Glutamatergic neuron (in vitro differentiated cells): ENCODE measurements at regions not wholly inside any gene's neighbourhood (a gene's known extent, or its start where the extent isn't known, plus 50 kb on each side); places are given as distances from the start of the nearest gene placed in this dataset.
A peak's percentile ranks its signal among the peaks of the same experiment; 100 is the strongest.

Experiments used
- DNase-seq: peaks from one replicate; pipeline ENCODE4 v3.0.0; 2022
- H3K27ac Mint-ChIP-seq: one replicate; pipeline ENCODE4 v1.8.0; 2020; ENCODE audit warnings: mild to moderate bottlenecking, mixed read lengths, inconsistent platforms; ENCODE audit not compliant: unreplicated experiment
- H3K27me3 Mint-ChIP-seq: one replicate; pipeline ENCODE4 v1.8.0; 2020; ENCODE audit warnings: mild to moderate bottlenecking, moderate library complexity, mixed read lengths, inconsistent platforms; ENCODE audit not compliant: unreplicated experiment
- H3K36me3 Mint-ChIP-seq: one replicate; pipeline ENCODE4 v1.8.0; 2020; ENCODE audit warnings: mild to moderate bottlenecking, mixed read lengths, inconsistent platforms; ENCODE audit not compliant: unreplicated experiment
- H3K4me1 Mint-ChIP-seq: one replicate; pipeline ENCODE4 v1.8.0; 2020; ENCODE audit warnings: mild to moderate bottlenecking, low read depth, mixed read lengths, inconsistent platforms; ENCODE audit not compliant: unreplicated experiment
- H3K4me3 Mint-ChIP-seq: one replicate; pipeline ENCODE4 v1.8.0; 2020; ENCODE audit warnings: mild to moderate bottlenecking, mixed read lengths, inconsistent platforms; ENCODE audit not compliant: unreplicated experiment
- H3K9me3 Mint-ChIP-seq: one replicate; pipeline ENCODE4 v1.8.0; 2020; ENCODE audit warnings: mild to moderate bottlenecking, moderate library complexity, mixed read lengths, inconsistent platforms; ENCODE audit not compliant: unreplicated experiment
- TF ChIP-seq, protein P1 (sequence below): fragments of 200-600 bp; sonication (generic); IDR thresholded peaks from one replicate; pipeline ENCODE4 v1.5.0; 2021; ENCODE audit not compliant: partially characterized antibody, unreplicated experiment

DNA sequence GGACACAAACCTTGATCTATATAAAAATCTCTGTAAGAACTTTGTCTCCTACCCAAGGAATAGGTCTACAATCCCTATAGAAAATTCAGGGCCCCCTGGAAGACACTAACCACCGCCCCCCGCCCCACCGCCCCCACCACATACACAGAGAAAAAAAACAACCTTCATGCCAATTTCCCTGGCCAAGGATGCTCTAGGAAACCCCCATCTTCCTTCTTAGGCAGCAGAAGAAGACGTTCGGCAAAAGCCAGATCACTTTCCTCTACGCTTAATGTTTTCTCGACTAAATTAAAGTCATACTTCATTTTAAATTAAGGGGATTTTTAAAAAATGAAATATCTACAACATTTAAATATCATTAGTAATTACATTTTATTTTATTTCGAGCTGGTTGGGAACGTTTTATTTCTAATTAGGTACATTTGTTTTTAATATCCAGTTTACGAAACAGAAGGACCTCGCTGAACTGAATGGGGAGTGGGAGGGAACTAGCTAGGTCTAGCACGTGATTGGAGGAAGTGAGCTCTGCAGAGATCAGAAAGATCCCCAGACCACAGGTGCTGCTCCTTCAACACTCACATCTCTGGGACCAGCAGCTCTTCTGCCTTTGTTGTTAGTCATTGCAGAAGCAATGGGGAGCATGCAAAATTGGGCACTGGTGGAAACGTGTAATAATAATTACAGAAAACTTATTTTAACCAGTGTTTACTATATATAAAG, 472.3 kb downstream of the MN1 start:
- Mint-ChIP-seq H3K4me1 (no peaks in the 10 kb centered on the region), H3K36me3 (no peaks in the 10 kb centered on the region), H3K9me3 (no peaks in the 10 kb centered on the region), H3K4me3 (no peak overlapping the region), H3K27ac (no peak overlapping the region), H3K27me3 (peaks cover 5% of the 10 kb centered on the region)
- no peak for DNase-seq
- TF ChIP-seq, protein P1, sequence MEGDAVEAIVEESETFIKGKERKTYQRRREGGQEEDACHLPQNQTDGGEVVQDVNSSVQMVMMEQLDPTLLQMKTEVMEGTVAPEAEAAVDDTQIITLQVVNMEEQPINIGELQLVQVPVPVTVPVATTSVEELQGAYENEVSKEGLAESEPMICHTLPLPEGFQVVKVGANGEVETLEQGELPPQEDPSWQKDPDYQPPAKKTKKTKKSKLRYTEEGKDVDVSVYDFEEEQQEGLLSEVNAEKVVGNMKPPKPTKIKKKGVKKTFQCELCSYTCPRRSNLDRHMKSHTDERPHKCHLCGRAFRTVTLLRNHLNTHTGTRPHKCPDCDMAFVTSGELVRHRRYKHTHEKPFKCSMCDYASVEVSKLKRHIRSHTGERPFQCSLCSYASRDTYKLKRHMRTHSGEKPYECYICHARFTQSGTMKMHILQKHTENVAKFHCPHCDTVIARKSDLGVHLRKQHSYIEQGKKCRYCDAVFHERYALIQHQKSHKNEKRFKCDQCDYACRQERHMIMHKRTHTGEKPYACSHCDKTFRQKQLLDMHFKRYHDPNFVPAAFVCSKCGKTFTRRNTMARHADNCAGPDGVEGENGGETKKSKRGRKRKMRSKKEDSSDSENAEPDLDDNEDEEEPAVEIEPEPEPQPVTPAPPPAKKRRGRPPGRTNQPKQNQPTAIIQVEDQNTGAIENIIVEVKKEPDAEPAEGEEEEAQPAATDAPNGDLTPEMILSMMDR, result no peak

DNA sequence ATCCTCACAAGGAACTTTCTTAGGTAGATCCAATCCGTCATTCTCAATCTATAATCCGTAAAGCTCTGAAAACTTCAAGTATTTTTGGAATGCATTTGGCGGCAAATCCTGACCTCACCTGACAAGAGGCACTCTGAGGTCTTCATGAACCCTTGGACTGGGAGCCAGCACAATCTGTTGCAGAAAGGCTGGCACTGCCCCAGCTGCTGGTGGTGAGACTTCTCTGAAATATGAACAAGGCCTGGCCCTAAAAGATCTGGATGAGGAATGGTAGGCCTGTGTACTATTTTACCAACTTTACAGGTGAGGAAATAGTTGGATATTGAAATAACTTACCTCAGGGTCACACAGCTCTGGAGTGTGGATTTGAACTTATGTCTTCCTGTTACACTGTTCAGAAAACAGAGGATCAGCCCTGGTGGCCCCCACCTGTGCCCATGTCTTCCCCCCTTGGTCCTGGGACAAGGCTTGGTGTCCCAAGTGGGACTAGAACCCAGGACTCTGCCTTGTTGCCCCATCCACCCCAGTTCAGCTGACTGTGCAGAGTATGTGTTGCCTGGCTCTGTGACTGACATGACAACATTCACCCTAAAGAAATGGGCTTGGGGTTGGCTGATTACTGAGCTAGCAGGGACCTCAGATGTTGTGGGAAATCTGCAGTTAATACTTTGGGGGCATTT, 471.4 kb downstream of the MN1 start:
- no peak for DNase-seq
- Mint-ChIP-seq H3K36me3 (no peaks in the 10 kb centered on the region), H3K4me3 (no peak overlapping the region), H3K4me1 (no peaks in the 10 kb centered on the region), H3K27ac (no peak overlapping the region), H3K9me3 (no peaks in the 10 kb centered on the region), H3K27me3 (peaks cover 5% of the 10 kb centered on the region)
- TF ChIP-seq, protein P1, result no peak

DNA sequence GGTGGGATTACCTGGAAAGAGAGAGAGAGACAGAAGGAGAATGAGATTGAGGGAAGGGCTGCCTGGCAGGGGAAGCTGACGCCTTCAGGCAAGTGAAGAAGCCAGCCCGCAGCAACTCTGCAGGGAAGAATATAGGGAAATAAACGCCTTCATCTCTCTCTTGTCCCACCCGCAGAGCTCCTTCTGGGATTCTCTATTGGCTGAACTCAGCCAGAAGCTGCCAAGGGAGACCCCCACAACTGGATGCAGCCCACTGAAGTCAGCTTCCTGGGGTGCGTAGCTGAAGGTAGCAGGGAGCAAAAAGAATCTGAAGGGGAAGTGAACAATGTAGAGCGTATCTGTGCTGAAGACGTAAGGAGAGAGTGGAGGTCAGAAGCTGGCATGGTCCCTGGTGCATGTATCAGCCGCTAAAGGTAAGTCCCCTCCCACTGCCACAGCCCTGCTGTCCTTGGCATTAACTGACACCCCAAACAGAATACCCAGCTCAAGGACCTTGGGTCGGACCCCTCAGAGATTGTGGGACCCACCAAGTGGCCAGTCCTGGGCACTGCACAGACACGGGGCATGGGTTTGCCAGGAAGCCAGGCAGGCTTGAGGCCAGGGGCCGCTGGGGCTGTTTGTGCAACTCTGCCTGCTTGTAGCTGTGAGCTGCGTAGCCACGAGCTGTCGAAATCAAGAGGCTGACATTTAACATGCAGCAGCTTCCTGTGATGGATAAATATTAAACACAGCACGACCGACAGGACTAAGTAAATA, 469.9 kb downstream of the MN1 start:
- no peak overlapping the region for H3K4me3 Mint-ChIP-seq
- no peaks in the 10 kb centered on the region for H3K9me3 Mint-ChIP-seq
- no peaks in the 10 kb centered on the region for H3K36me3 Mint-ChIP-seq
- peaks cover 5% of the 10 kb centered on the region for H3K27me3 Mint-ChIP-seq
- TF ChIP-seq, protein P1, result peak; percentile 55
- no peaks in the 10 kb centered on the region for H3K4me1 Mint-ChIP-seq
- peak; percentile 41 for DNase-seq
- H3K27ac Mint-ChIP-seq, result no peak overlapping the region

DNA sequence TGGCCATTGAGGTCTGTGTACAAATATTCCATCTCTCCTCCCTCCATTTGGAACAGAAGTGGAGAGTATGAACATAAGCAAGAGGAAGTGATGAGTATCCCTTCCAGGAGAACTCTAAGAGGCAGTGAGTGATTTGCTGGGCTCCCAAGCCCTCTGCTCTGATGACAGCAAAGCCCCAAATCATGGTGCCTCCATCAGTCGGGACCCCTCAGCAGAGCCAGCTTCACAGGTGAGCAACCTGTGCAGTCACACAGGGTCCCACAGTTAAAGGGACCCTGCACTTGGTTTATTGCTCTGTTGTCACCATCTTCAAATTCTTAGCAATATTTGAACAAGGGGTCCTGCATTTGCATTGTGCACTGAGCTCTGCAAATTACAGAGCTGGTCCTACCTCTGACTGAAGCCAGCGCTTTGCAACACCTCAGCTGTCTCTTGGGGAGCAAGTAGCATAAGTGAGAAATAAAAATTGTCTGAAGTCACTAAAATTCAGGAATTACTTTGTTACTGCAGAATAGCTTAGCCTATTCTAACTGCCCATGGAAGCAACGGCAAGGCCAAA, 466.4 kb downstream of the MN1 start:
- H3K36me3 Mint-ChIP-seq, result no peaks in the 10 kb centered on the region
- no peaks in the 10 kb centered on the region for H3K4me1 Mint-ChIP-seq
- peaks cover 3% of the 10 kb centered on the region for H3K27me3 Mint-ChIP-seq
- no peak overlapping the region for H3K27ac Mint-ChIP-seq
- H3K9me3 Mint-ChIP-seq, result no peaks in the 10 kb centered on the region
- no peak overlapping the region for H3K4me3 Mint-ChIP-seq
- TF ChIP-seq, protein P1, result no peak
- DNase-seq, result no peak
